SH-SY5Y (cell line): ENCODE measurements at regions not wholly inside any gene's neighbourhood (a gene's known extent, or its start where the extent isn't known, plus 50 kb on each side); places are given as distances from the start of the nearest gene placed in this dataset.

Experiments used
- GATA2 ChIP-seq: IDR thresholded peaks from 2 replicates; pipeline ENCODE4 v1.6.1; 2011; ENCODE audit warnings: mild to moderate bottlenecking, low read depth, low read length
- GATA3 ChIP-seq: IDR thresholded peaks from 2 replicates; pipeline ENCODE4 v1.6.1; 2011; ENCODE audit warnings: low read depth, mild to moderate bottlenecking, low read length, moderate library complexity

DNA sequence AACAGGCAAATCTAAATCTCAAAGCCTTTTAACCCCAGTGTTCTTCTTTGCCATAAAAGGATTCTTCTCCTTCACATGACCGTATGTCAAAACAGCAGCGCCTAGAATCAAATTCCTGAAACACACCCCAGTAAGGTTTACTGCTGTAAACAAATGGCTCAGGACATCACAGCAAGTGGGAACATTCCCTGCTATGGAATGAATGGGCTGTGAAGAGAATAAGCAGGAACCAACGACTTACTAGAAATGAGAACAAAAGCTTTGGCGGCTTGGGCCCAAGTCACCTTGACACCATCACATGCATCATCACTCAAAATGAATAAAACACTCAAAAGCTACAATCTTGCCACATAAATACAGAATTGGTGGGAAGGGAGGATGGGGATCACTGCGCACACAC lies 80.4 kb upstream of the SPATA13 start:
- TF ChIP-seq GATA3 (no peak), GATA2 (no peak)
